ENCODE measurements at regions not wholly inside any gene's neighbourhood (a gene's known extent, or its start where the extent isn't known, plus 50 kb on each side); places are given as distances from the start of the nearest gene placed in this dataset.

DNA sequence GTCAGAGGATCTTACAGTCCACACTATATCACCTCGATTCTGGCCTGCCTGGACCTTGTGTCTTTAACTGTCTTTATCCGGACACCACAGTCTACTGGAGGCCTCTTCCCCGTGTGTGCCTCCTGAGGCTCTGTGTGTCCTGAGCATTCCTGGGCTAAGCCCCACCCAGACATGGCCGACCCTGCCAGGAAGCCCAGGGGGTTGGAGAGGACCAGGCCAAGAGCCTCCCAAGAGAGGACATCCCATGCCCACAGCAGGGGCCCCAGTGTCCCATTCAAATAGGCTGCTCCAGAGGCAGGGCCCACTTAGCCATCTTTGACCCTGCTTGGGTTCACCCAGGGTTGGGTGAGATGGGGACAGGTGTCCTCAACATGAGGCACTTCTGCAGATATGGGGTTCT is 84.7 kb upstream of the OTOS start:
- ChIA-PET POLR2A (ENCODE audit: partially characterized antibody) (no interaction called here), CTCF (ENCODE audit: partially characterized antibody) (no interaction called here)
- no peak overlapping the region for H2BK20ac ChIP-seq (ENCODE audit: low read length)
- H2BK120ac ChIP-seq (replicated peaks; ENCODE audit: low read depth, low read length) = no peak overlapping the region
- H2AK5ac ChIP-seq (ENCODE audit: low read depth, low read length) = no peak overlapping the region
- H3K23ac ChIP-seq (ENCODE audit: insufficient read length) = no peak overlapping the region
- H3K18ac ChIP-seq (ENCODE audit: extremely low read depth, low read length) = no peak overlapping the region
- TF ChIP-seq JUN (IDR thresholded peaks at IDR 0.05; ENCODE audit: low read depth, low read length) (no peak), SP1 (IDR thresholded peaks at IDR 0.05; ENCODE audit: low read depth, low read length) (no peak), CHD1 (IDR thresholded peaks at IDR 0.05; ENCODE audit: low read depth, low read length) (no peak), SP2 (IDR thresholded peaks at IDR 0.05; ENCODE audit: low read length) (no peak), SUZ12 (IDR thresholded peaks at IDR 0.05; ENCODE audit: low read length) (no peak)
- no peak overlapping the region for H4K91ac ChIP-seq (replicated peaks; ENCODE audit: insufficient read length, low read length)
- DNase-seq (ENCODE audit: low read depth in 1 of 2, low spot score in 2 of 2) = no peak
- 88% methylated on average over 4 of the region's 4 CpGs; no CpG with 5 or more reads in 1 of the 2 experiments for WGBS, 2 experiments (ENCODE audit: extremely low coverage in 1 of 2, insufficient coverage in 1 of 2, insufficient read length in 1 of 2, insufficient replicate concordance in 2 of 2, low coverage in 1 of 2, low lambda C conversion rate in 2 of 2, missing lambda C conversion rate in 1 of 2)
- H2BK12ac ChIP-seq (ENCODE audit: low read depth, low read length) = no peak overlapping the region
- H4K8ac ChIP-seq (ENCODE audit: extremely low read depth, insufficient read depth, low read length) = peak overlapping the region; percentile 62; the same call in 1 of the 2 replicates
- no peaks in the 10 kb centered on the region for H4K20me1 ChIP-seq (replicated peaks in 1 of 2; ENCODE audit: control insufficient read depth in 1 of 2, insufficient read depth in 2 of 2, low read length in 2 of 2)
- H3K27me3 ChIP-seq (replicated peaks in 1 of 4; ENCODE audit: control insufficient read depth in 3 of 4, extremely low read depth in 1 of 4, insufficient read depth in 3 of 4, low read length in 3 of 4) = no peaks in the 10 kb centered on the region
- H3K23me2 ChIP-seq (ENCODE audit: low read depth, low read length) = peaks cover 5% of the 10 kb centered on the region; the same call in 1 of the 2 replicates
- no peak for FAIRE-seq
- H4K5ac ChIP-seq (ENCODE audit: insufficient read length, low read depth, low read length) = no peak overlapping the region
- no peaks in the 10 kb centered on the region for H3K79me2 ChIP-seq (ENCODE audit: control insufficient read depth in 1 of 2, insufficient read depth in 2 of 2, low read length in 2 of 2)
- H3K9me3 ChIP-seq (ENCODE audit: insufficient read depth in 2 of 2, low read depth in 1 of 2, low read length in 1 of 2) = peaks cover 10 to 24% of the 10 kb centered on the region in 2 experiments
- H3K79me1 ChIP-seq (ENCODE audit: low read depth, low read length) = no peaks in the 10 kb centered on the region
- H3K4me2 ChIP-seq (ENCODE audit: insufficient read depth in 1 of 2, low read depth in 2 of 2, low read length in 2 of 2) = no peak overlapping the region
- no peak overlapping the region for H3K4ac ChIP-seq (replicated peaks; ENCODE audit: insufficient read length, low read depth, low read length)
- no peak overlapping the region for H2BK15ac ChIP-seq (ENCODE audit: low read length)
- H3K4me3 ChIP-seq (ENCODE audit: extremely low read depth in 1 of 4, insufficient read depth in 2 of 4, low read depth in 3 of 4, low read length in 4 of 4) = no peak overlapping the region
- no peak overlapping the region for H3K9ac ChIP-seq (replicated peaks in 1 of 4; ENCODE audit: extremely low read depth in 1 of 4, low read depth in 3 of 4, low read length in 3 of 4)
- no peak overlapping the region for H3K14ac ChIP-seq (ENCODE audit: insufficient read length)
- H3K27ac ChIP-seq (ENCODE audit: low read depth, low read length) = no peak overlapping the region
- H3K36me3 ChIP-seq (ENCODE audit: control insufficient read depth in 2 of 4, insufficient read depth in 4 of 4, low read length in 3 of 4) = no peaks in the 10 kb centered on the region
- no peak overlapping the region for H3K56ac ChIP-seq (replicated peaks; ENCODE audit: insufficient read length, low read depth, low read length)
- H2AFZ ChIP-seq (ENCODE audit: low read length) = no peak overlapping the region
- no peaks in the 10 kb centered on the region for H3K4me1 ChIP-seq (replicated peaks in 1 of 4; ENCODE audit: control insufficient read depth in 3 of 4, insufficient read depth in 4 of 4, low read length in 3 of 4)
- no peak overlapping the region for H2BK5ac ChIP-seq (ENCODE audit: low read depth, low read length)

Measured in H1 (cell line).